GDM1 (cell line): ENCODE measurements at regions not wholly inside any gene's neighbourhood (a gene's known extent, or its start where the extent isn't known, plus 50 kb on each side); places are given as distances from the start of the nearest gene placed in this dataset.

Experiments
- DNase-seq: peaks from one replicate; lab custom pipeline; 2025; lab: John Stamatoyannopoulos, UW

DNA sequence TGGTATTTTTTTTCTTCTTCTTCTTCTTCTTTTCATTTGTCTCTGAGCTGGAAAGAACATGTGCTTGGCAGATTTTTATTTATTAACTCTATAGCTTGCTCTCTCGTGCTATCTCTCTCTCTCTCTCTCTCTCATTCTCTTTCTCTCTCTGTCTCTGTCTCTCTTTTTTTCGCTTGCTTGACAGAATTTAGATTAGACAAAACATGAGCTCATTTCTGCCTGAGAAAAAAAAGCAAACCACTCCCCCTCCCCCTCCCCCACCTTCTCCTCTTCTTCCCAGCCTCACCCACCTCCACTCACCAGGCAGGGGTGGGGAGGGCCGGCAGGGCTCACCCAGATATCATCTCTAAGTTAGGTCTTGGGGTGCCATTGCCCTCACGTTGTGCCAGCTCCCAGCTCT lies 81.5 kb downstream of the PJA1 start:
- no peak for DNase-seq

DNA sequence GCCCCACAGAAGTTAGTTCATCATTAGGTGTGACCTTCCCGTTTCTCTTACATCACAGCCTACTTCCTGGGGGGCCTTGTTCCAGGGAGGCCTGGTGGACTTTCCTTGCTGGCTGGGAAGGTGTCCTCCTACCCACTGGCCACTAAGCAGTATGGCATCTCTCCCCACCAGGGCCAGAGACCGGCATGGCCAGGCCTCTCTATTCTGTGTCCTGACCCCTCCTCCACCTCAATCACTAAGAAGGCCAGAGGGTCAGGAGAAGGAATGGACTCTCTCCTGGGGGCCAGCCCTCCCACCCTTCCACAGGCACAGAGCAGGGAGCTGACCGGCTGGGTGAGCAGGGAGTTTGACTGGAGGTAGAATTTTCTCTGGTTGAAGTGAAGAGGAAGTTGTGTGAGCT lies 81.9 kb downstream of the PJA1 start:
- no peak for DNase-seq

DNA sequence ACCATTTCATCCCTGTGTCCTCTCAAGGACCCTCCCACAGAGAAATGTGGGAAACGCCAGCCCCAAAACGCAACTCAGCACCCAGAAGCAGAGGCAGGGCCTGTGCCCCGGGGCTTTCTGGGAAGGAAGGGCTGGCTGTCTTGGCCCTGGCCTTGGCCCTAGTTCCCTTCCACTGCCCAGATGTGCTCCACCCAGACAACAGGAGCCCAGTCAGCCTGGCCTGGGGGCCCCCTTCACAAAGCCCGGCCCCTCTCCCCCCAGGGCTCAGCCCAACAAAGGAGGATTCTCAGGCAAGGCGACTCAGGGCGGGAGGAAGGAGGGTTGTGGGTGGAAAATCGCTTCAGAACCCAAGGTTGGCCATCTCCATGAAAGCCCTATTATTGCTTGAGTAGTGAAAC lies 82.5 kb downstream of the PJA1 start:
- DNase-seq: no peak

DNA sequence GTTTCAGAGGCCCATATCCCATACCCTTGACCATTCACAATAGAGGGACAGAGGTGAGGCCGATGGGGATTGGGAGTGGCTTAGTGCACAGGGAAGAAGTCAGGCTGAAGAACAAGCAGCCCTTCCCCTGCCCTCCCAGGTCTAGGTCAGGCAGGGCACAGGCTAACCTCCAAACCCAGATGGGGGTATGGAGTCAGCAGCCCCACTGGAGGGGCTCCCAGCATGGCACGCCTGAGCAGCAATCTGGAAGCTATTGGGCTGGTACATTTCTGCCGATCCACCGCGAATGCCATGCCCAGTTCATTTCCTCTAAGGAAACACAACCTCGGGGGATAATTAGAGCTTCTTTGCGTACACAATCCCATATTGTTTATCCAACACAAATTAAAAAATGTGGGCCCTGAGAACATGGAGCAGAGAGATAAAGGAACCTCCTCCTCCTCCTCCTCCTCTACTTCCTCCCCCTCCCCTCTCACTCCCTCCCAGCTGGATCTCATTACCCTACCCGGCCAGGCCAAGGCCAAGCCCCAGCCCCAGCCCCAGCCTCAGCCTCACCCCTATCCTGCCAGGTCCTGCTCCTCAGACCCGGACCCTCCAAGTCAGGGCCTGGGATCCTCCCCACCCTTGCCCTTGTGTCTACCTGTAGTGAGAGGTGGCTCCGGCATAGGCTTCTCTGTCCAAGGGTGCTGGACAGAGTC lies 83.0 kb downstream of the PJA1 start:
- no peak for DNase-seq

DNA sequence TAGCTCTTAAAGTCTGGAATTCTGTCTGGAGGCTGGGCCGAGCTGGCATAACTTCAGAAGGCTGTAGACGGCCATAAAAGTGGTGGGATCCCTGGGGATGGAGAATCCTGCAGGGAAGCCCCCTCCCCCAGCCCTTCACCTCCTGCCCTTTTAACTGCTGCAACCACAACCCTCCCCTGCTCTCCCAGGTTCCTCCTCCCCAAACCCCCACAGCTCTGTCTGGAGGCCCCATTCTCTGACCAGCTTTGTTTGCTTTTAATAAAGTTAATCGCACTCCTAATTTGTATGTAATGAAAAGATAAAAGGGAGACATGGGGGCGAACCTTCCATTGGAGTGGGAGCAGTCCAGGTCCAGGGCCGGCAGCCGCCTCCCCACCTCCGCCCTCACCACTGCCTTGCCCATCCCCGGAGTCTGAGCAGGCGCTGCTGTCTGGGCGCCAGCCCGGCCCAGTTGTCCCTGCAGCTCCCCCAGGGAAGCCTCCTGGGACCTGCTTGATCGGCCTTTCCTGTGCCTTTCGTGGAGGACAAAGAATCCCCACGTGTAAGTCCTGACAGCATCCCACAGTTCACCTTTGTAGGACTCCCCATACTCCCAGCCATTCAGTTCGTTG lies 84.3 kb downstream of the PJA1 start:
- no peak for DNase-seq

DNA sequence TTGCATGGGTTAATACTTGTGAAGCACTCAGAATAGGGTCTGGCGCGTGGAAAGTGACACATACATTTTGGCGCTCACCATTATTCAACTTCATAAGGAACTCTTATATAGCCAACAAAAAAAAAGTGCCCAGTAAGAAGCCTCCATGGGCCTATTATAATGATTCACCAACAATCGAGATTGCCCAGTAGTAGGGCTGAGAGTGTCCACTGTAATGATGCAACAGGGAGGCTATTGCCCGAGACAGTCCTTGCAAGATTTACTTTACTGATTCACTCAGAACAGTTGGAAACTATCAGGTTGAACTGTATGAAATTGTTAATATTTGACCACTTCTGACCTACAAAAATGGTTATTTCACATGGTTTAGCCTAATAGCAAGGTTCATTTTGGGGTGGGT lies 86.0 kb downstream of the PJA1 start:
- no peak for DNase-seq

DNA sequence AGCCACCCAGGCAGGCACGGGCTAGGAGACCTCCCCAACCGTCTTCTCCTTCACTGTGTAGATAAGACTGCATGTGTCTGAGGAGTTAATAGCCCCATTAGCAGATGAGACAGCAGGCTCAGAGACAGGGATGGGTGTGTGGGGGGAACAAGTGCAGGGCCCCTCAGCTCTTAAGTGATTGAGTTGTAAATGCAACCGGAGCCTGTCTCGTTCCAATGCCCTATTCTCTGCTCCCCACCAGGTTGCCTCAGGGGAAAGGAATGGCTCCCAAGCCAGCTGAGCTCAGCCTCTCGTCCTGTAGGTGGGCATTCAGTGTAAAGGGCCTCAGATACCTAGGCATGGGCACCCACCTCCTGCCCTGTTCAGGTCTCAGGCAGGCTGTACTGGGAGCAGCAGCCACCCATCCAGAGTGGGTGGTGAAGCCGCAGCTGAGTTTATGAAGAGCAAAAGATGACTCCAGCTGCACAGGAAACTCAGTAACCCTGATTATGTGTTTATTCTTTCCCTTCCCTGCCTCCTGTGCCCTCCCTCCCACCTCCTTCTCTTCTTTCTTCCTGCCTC lies 87.3 kb downstream of the PJA1 start:
- DNase-seq: no peak

DNA sequence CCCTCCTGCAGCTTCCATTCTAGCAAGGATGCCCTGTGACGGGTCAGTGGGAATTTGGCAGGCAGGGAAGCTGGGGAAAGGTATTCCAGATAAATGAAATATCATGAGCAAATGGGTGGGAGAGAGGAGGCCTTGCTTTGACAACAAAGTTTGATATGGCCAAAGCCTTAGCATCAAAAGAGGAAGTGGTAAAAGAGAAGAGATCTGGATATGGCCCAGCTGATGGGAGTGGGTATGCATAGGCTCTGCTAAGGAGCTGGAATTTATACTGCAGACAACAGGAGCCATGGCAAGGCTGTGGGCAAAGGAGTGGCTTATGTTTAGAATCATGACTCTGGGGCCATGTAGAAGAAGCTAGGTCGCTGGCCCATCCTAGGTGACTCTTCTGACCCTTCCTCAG lies 89.2 kb downstream of the PJA1 start:
- peak; percentile 6 for DNase-seq

DNA sequence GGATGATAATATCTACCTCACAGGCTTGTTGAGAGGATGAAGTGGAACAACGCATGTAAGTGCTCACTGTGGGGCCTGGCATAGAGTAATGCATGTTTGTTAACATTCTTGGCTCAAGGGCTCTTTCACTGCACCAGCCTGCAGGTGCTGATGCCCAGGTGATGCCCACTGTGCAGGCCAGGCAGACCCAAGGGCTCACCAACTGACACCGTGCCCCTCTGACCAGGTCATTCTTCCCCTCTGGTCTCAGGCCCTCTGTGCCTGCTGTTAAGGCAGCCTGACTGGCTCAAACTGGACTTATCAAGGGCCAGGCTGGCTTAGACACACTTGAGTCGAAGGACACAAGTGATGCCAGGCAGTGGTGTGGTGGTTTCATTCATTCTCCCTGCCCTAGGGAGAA lies 90.5 kb downstream of the PJA1 start:
- no peak for DNase-seq

DNA sequence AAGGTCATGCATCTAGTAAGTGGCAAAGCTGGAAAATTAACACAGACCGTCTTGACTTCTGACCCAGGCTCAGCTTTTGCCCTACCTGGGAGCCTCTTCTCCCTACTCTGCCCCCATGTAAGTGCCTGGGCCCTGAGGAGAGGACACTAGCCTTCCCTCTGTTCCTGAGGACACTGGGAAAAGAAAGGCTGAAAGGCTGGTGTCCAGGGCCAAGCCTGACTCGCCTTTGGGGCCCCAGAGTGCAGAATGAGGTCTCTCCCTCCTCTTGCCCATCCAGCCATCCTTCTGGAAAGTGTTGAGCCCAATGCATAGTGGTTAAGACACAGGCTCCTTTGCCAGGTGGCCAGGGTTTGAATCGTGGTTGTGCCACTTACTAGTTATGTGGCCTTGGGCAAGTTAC lies 91.5 kb downstream of the PJA1 start:
- DNase-seq: no peak

DNA sequence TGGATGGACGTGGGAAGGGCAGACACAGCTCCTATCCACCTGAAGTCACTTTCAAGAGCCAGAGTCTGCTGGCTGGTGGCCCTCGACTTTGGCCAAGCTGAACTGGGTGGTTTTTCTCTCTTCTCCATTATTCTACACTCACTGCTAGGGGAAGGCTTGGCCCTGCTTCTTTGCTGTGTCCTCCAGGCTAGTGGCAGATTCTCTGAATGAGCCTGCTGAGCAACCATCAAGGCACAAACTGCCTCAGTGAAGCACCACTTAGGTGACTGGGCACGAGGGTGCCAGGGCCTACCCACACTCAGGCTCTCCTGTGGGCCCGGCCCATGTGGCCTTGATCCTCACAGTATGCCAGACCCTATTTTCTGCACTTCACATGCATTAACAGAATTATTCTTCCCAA lies 92.0 kb downstream of the PJA1 start:
- no peak for DNase-seq

DNA sequence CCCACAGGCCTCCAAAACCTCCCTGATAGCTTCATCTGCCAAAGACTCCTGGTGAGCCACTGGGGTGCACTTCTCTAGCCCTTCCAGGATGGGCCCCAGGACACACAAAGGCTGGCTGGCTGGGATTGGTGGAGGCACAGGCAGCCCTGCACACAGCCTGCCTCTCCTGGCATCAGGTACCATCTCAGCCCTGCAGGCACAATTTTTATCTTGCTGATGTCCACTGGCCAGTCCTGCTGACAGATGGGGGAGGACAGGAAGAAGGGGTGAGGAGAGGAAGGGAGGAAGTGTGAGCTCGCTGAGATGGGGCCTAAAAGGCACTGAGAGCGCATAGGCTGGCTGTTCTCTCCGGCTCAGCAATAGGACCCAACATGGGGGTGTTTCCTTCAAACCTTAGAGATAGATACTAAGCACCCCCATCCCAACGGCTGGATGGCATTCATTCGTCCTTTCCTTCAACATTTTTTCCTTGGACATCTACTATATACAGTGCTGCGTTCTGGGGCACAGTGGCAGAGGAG lies 92.7 kb downstream of the PJA1 start:
- no peak for DNase-seq

DNA sequence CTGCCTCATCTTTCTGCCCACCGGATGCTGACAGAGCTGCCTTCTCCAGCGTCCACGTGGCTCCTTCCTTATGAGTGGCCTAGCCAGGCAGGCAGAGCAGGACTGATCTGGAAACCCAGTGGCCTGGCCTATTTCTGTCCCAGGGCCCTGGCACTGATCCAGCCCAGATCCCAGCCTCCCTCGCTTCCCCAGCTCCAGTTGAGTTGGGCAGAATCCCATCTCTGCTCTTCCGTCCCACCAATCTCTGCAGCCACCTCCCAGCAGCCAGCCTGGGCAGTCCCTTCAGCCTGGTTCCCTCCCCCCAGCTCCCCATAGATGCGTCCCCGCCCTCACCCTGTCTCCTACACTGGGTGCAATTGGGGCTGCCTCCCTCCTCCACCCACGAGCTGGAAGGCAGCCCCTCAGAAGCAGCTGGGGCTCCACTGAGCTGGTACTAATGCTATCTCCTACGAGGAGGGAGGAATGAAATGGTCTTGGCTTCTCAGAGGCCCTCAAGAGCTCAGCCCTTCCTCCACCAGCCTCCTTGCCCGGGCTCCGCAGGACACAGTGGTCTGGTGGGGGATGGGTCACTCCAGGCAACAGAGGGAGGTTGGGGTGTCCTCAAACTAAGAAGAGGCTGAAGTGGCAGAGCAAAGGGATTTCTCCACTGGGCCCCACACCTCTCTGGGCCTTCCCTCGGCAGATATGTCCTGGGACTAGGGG lies 94.2 kb downstream of the PJA1 start:
- DNase-seq: no peak

DNA sequence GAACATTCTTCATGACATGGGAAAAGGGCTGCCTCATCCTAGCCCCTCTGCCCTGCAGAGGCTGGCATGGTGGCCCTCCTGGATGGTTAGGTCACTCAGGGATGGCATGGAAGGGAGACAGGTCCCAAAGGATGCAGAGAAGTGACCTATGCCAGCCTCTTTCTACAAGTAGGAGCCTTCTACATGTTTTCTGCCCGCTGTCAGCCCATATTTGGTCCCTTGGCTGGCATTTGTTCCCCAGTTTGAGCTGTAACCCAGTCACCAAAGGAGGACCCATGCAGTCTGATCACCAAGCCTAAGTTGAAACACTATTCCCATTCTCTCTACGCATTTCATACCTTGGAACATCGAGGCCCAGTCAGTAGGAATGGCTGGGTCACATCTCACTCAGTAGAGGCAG lies 95.4 kb downstream of the PJA1 start:
- no peak for DNase-seq

DNA sequence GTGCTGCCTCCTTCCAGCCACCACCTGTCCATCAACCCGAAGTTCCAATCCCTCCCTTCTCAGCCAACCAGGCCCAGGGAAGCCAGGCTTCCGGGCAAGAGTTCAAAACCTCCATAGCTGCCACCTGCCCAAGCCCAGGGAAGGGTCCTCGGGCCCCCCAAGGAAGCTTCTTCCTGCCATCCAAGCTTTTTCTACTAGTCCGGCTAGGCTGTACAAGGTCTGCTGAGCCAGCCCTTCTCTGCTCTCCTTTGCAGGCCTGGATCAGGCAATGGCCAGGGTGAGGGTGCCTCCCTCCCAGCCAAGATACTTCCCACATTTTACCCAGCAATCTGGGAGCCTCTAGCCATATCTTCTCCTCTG lies 96.2 kb downstream of the PJA1 start:
- DNase-seq: no peak

DNA sequence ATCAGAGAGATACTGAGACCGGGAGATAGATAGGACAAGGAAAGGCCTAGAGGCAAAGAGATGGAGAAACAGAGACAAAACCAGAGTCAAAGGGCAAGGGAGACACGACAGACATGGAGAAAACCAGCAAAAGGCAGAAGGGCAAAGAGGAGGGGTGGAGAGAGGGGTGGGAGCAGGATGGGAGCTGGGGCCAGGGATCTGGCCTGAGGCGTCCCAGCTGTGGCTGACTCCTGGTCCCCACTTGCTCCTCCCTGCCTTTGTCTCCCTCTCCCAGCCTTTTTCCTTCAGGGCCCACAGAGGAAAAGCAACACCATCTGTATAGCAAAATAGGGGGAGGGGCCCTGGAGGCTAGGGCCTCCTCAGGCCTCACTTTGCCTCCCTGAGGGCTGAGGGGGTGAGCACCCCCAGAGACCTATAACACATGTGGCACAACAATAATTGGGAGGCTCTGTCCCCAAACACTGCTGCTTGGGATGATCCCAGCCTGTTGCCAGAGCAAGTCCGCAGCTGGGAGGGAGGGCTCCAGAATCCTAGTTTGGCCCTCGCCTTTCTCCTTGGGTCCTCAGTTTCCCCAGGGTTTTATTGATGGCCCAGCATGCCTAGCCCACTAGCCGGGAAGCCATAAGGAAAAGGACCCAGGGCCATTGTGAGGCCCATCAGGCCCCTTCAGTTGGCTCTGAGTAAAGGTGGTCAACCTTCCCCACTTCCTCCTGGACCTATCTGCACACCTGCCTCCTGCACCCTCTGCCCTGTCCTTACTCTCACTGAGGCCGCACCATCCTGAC lies 96.8 kb downstream of the PJA1 start:
- DNase-seq: no peak

DNA sequence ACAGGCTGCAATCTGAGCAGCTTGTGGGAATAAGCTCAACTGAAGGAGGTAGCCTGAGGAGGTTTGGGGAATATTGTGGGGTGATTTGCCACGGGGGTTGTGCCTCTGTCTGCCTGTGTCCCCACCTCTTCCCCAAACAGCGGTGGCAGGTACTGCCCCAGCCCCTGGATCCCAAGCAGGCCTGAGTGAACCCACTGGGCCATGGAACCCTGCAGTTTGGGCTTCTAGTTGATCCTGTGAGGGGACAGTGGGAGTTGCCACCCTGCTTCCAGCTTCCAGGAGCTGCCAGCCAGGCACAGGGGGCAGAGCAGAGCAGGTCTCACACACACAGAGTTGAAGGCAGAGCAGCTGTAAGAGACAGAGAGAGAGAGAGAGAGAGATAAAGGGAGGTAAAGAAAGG lies 97.4 kb downstream of the PJA1 start:
- DNase-seq: no peak

DNA sequence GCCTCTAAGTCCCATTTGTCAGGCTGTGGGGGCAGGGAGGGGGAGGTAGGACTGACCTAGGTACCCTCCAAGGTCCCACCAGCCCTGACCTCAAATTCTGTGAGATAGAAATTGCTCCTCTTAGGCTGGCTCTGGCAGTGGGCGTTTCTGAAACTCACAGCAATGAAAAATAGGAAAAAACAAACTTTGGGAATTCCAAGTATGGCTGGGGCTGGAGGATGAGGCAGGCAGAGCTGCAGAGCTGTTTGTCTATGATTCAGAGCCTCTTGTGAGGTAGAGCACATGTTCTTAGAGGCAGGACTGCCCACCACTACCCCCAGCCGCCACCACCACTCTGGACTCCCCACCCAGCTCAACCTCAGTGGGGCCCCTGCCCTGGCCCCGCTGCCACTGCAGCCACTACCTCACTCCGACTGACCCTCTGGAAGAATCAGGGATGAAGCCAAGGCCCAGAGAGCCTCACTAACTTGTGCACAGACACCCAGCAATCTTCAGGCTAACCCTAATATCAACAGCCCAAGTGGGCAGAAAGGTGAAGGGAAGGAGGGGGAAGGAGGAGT lies 98.2 kb downstream of the PJA1 start:
- DNase-seq: no peak

DNA sequence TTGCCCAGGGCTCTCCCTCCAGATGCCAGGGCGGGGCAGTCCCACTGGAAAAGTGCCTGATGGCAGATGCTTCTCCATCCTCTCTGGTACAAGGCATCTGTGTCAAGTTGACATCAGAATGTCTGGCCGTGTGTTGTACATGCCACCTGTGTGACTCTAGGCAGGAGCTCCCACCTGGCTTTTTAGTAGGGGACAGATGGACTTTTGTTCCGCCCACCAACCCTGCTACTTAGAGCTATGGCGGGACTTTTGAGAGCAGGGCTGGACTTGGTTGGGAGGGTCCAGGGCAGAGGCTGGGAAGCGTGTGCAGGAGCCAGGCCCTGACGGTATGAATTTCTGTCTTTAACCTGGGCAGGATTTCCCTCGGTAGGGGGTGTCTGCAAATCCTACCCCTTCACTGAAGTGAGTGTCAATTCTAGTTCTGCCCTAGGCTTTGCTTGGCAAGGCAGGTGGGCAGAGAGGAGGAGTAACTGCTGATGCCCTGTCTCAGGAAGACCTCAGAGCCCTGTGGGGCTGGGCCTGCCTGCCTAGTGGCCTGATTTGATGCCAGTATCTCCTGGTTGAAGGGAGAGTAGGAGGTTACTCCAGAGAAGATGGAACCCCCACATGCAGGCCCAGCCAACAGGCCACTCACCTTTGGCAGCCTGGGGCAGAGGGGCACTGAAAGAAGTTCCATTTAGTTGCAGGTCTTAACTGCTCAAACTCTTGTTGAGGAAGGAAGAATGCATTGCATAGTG lies 99.1 kb downstream of the PJA1 start:
- no peak for DNase-seq

DNA sequence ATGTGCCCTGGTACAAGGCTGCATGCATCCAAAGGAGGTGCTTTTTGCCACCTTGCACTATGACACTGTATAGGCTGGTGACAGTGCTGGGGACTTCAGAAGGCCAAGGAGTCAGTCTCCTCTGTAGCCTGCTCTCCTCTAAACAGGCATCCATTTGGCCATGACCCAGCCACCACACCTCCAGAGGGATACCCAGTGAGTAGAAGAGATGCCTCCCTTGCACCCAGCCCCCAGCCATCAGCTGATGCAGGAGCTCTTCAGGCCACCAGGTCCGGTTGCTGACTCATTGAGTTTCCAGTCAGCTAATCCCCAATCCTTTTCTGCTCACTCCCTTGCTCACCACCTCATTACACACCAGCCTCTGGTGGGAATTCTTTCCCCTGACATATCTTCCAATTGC lies 99.8 kb downstream of the PJA1 start:
- DNase-seq: no peak

DNA sequence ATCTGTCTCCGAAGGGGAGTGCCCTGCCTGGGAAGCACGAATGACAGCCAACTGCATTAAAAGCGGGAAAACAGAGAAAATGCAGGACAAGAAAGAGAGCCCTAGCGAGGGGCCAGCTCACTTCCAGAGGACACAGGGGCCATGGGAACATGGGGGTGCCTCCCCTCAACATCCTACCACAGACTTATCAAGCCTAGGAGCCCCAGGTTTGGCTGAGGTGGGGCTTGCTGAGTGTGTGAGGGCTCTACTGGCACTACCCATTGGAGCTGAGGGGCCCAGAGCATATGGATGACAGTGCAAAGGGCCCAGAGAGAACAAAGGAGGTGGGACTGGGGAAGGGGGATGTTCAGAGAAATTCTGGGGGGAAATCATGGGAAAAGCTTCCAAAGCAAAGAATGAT lies 101.8 kb downstream of the PJA1 start:
- DNase-seq: no peak
